Glutamatergic neuron (in vitro differentiated cells): ENCODE measurements at regions not wholly inside any gene's neighbourhood (a gene's known extent, or its start where the extent isn't known, plus 50 kb on each side); places are given as distances from the start of the nearest gene placed in this dataset.
"Not testable (repeated sequence)": the region's sequence is repeated elsewhere in the genome, so short reads cannot be mapped to it uniquely, and the experiment has no call there.

Experiments used
- DNase-seq: peaks from one replicate; pipeline ENCODE4 v3.0.0; 2022
- H3K27ac Mint-ChIP-seq: one replicate; pipeline ENCODE4 v1.8.0; 2020; ENCODE audit warnings: mild to moderate bottlenecking, mixed read lengths, inconsistent platforms; ENCODE audit not compliant: unreplicated experiment
- H3K27me3 Mint-ChIP-seq: one replicate; pipeline ENCODE4 v1.8.0; 2020; ENCODE audit warnings: mild to moderate bottlenecking, moderate library complexity, mixed read lengths, inconsistent platforms; ENCODE audit not compliant: unreplicated experiment
- H3K36me3 Mint-ChIP-seq: one replicate; pipeline ENCODE4 v1.8.0; 2020; ENCODE audit warnings: mild to moderate bottlenecking, mixed read lengths, inconsistent platforms; ENCODE audit not compliant: unreplicated experiment
- H3K4me1 Mint-ChIP-seq: one replicate; pipeline ENCODE4 v1.8.0; 2020; ENCODE audit warnings: mild to moderate bottlenecking, low read depth, mixed read lengths, inconsistent platforms; ENCODE audit not compliant: unreplicated experiment
- H3K4me3 Mint-ChIP-seq: one replicate; pipeline ENCODE4 v1.8.0; 2020; ENCODE audit warnings: mild to moderate bottlenecking, mixed read lengths, inconsistent platforms; ENCODE audit not compliant: unreplicated experiment
- H3K9me3 Mint-ChIP-seq: one replicate; pipeline ENCODE4 v1.8.0; 2020; ENCODE audit warnings: mild to moderate bottlenecking, moderate library complexity, mixed read lengths, inconsistent platforms; ENCODE audit not compliant: unreplicated experiment
- TF ChIP-seq, protein P1 (sequence below): fragments of 200-600 bp; sonication (generic); IDR thresholded peaks from one replicate; pipeline ENCODE4 v1.5.0; 2021; ENCODE audit not compliant: partially characterized antibody, unreplicated experiment

DNA sequence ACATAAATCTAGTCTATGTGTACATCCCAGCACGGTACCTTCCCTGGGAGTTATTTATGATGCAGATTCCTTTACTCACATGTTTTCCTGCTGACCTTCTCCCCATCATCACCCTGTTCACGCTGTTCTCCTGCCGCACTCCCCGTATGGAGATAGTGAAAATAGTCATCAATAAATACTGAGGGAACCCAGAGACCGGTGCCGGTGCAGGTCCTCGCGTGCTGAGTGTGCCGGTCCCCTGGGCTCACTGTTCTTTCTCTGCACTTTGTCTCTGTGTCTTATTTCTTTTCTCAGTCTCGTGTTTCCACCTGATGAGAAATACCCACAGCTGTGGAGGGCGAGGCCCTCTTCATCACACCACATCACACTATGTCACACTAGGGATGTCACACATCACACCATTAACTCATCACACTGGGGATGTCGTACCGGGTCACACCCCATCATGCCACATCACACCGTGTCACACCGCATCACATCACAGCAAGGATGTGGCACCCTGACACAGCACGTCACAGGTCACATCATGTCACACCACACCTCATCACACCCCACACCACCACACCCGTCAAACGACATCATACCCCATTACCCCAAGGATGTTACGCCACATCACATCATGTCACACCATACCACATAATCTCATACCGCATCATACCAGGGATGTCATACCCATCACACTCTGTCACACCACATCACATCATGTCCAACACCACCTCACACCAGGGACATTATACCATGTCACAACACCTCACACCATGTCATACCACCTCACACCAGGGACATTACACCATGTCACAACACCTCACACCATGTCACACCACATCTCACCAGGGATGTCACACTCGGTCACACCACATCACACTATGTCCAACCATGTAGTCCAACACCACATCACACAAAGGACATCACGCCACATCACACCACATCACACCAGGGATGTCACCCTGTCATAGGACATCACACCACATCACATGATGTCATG, 207.0 kb downstream of the TMEM121 start:
- peaks cover 17% of the 10 kb centered on the region for H3K36me3 Mint-ChIP-seq
- H3K27ac Mint-ChIP-seq, result no peak overlapping the region
- TF ChIP-seq, protein P1, sequence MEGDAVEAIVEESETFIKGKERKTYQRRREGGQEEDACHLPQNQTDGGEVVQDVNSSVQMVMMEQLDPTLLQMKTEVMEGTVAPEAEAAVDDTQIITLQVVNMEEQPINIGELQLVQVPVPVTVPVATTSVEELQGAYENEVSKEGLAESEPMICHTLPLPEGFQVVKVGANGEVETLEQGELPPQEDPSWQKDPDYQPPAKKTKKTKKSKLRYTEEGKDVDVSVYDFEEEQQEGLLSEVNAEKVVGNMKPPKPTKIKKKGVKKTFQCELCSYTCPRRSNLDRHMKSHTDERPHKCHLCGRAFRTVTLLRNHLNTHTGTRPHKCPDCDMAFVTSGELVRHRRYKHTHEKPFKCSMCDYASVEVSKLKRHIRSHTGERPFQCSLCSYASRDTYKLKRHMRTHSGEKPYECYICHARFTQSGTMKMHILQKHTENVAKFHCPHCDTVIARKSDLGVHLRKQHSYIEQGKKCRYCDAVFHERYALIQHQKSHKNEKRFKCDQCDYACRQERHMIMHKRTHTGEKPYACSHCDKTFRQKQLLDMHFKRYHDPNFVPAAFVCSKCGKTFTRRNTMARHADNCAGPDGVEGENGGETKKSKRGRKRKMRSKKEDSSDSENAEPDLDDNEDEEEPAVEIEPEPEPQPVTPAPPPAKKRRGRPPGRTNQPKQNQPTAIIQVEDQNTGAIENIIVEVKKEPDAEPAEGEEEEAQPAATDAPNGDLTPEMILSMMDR, result no peak
- H3K4me3 Mint-ChIP-seq, result no peak overlapping the region
- peaks cover 14% of the 10 kb centered on the region for H3K27me3 Mint-ChIP-seq
- H3K9me3 Mint-ChIP-seq, result peaks cover 29% of the 10 kb centered on the region
- DNase-seq, result no peak
- H3K4me1 Mint-ChIP-seq, result no peaks in the 10 kb centered on the region

DNA sequence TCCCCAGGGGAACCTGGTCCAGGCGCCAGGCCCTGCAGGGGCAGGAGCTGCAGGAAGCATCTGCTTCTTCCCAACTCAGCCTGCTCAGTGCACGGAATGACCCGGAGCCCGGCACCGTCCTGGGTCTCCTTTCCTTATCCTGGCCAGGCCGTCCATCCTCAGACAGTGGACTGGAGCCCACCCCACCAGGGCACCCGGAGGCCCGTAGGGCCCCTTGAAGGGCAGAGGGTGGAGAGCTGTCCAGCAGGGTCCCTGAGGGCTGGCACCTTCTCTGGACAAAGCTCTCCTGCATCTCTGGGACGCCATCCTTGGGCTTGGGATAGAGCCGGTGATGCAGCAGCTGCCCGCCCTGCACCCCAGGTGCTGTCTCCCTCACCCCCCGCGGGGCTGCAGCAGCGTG, 207.9 kb downstream of the TMEM121 start:
- H3K4me3 Mint-ChIP-seq, H3K4me1 Mint-ChIP-seq, DNase-seq, H3K27ac Mint-ChIP-seq: not testable (repeated sequence)
- H3K36me3 Mint-ChIP-seq, result peaks cover 12% of the 10 kb centered on the region
- peaks cover 14% of the 10 kb centered on the region for H3K27me3 Mint-ChIP-seq
- peaks cover 26% of the 10 kb centered on the region for H3K9me3 Mint-ChIP-seq

DNA sequence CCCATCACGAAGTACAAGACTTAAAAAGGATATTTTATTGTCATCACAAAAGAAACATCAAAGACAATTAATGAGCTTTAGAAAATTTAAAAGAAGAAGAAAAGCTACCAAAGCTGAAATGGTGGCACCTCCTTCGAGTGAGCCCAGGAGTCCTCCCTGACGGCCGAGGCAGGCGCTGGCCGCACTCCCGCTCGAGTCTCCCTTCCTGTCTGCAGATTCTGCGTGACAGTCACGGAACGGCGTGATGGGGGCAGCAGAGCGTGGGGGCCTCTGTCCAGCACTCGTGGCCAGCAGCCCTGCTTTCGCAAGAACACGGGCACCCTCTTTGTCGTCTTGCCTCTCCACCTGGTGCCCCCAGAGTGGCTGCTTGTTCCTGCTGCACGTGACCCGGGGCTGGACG, 209.9 kb downstream of the TMEM121 start:
- H3K27me3 Mint-ChIP-seq, H3K36me3 Mint-ChIP-seq, H3K27ac Mint-ChIP-seq, H3K4me3 Mint-ChIP-seq, H3K4me1 Mint-ChIP-seq, DNase-seq: not testable (repeated sequence)
- peaks cover 18% of the 10 kb centered on the region for H3K9me3 Mint-ChIP-seq

DNA sequence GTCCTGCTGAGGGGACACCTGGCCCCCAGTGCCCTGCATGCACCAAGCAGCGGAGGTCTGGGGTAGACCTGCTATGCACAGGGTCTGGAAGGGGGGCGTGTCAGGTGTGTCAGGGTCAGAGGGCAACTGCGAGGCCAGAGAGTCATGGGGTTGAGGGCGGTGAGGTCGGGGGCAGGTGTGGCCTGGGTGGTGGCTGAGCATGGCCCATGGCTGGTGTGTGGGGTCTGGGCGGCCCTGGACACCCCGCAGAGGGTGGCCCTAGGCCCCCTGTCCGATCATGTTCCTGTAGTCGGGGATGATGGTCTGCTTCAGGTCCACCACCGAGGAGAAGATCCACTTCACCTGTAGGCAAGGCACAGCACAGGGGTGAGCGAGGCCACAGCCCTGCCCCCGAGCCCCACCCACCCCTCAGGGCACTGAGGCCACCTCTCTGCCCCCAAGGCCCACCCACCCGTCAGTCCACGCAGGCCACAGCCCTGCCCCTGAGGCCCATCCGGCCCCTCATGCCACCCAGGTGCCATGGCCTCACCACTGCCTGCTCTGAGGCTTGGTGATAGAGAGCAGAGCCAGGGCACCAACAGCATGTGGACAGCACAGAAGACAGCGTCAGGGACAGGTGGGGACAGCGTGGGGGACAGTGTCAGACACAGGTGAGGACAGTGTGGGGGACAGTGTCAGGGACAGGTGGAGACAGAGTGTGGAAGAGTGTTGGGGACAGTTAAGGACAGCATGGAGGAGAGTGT, 211.3 kb downstream of the TMEM121 start:
- no peak overlapping the region for H3K4me3 Mint-ChIP-seq
- TF ChIP-seq, protein P1, result no peak
- H3K9me3 Mint-ChIP-seq, result peaks cover 19% of the 10 kb centered on the region
- DNase-seq, result no peak
- H3K27me3 Mint-ChIP-seq, result peaks cover 12% of the 10 kb centered on the region
- H3K27ac Mint-ChIP-seq, result no peak overlapping the region
- no peaks in the 10 kb centered on the region for H3K4me1 Mint-ChIP-seq
- peaks cover 4% of the 10 kb centered on the region for H3K36me3 Mint-ChIP-seq

DNA sequence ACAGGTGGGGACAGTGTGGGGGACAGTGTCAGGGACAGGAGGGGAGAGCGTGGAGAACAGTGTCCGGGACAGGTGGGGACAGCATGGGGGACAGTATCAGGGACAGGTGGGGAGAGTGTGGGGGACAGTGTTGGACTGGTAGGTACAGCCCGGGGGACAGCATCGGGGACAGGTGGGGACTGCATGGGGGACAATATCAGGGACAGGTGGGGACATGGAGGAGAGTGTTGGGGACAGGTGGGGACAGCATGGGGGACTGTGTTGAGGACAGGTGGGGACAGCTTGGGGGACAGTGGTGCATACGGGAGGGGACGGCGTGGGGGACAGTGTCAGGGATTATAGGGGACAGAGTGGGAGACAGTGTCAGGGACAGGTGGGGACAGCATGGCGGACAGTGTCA, 212.3 kb downstream of the TMEM121 start:
- TF ChIP-seq, protein P1, result no peak
- H3K36me3 Mint-ChIP-seq, result peaks cover 3% of the 10 kb centered on the region
- H3K27ac Mint-ChIP-seq, result no peak overlapping the region
- peaks cover 14% of the 10 kb centered on the region for H3K9me3 Mint-ChIP-seq
- peaks cover 6% of the 10 kb centered on the region for H3K27me3 Mint-ChIP-seq
- H3K4me1 Mint-ChIP-seq, result no peaks in the 10 kb centered on the region
- H3K4me3 Mint-ChIP-seq, result no peak overlapping the region
- DNase-seq, result no peak
